ENCODE measurements at regions not wholly inside any gene's neighbourhood (a gene's known extent, or its start where the extent isn't known, plus 50 kb on each side); places are given as distances from the start of the nearest gene placed in this dataset.

DNA sequence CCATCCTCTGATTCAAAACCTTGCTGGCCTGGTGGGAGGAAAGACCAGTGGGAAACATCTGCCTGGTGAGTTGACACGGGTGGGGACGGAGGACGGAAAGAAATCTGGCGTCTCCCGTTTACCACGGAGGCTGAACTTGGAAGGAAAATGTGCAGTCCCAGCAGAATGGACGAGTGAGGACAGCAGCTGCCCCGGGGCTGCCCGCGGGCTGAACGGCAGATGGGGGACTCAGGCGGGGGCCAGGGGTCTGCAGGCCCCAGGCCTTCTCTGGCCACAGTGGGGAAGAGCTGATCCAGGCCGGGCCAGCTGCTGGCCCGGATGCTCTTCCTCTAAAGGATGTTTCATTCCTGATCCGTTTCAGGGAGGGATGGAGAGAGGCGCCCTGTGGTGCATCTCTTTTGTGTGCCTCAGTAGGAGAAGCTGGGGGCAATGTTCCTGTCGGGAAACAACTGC, 147.5 kb upstream of the CHST15 start:
- DNase-seq = no peak

DNA sequence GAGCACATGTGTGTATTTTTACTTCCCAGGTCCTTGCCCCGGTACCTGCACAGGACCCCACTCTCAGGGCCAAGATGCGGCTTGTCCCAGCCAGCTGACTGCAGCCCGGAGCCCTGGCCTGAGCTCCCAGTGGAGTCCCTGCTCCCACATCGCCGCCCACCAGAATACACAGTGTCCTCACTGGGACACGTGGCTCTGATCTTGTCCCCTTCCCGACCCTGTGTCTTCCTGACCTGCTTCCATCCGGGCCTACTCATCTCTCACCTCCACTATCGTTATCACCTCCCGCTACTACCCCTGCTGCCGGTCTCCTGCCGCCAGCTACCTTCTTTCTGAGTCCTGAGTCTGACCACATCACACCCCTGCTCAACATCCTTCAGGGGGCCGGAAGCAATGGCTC, 146.3 kb upstream of the CHST15 start:
- no peak for DNase-seq

DNA sequence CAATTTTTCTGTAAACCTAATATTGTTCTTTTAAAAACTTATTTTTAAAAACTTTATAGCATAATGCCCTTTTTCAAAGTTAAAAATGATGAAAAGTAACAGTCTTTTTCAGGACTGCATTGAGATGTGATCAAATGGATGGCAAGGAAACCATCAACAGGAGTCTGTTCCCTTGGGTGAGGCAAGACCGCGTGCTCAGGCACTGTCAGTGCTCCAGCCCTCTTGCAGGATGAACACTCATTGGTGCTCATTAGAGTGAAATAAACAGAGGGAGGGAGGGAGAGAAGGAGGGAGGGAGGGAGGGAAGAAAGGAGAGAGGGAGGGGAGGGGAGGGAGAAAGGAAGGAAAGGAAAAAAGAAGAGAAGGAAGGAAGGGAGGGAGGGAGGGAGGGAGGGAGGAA, 145.7 kb upstream of the CHST15 start:
- no peak for DNase-seq

DNA sequence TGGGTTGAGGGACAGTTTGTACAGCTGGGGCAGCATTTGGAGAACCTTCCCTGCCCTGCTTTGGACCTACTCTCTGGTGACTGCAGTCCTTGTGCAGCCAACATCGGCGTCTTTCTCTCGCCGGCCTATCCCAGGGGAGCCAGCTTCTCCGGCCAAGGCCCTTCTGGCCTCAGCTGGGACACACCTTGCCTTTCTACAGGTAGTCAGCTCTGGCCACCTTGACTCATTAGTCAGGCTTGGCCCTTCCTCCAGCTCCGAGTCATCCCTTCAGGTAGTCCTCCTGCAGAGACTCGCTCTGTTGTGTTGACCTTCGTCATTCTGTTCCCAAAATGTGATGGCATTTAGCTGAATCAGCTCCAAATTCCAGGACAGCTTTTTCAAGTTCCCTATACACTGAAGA, 145.0 kb upstream of the CHST15 start:
- DNase-seq = no peak

DNA sequence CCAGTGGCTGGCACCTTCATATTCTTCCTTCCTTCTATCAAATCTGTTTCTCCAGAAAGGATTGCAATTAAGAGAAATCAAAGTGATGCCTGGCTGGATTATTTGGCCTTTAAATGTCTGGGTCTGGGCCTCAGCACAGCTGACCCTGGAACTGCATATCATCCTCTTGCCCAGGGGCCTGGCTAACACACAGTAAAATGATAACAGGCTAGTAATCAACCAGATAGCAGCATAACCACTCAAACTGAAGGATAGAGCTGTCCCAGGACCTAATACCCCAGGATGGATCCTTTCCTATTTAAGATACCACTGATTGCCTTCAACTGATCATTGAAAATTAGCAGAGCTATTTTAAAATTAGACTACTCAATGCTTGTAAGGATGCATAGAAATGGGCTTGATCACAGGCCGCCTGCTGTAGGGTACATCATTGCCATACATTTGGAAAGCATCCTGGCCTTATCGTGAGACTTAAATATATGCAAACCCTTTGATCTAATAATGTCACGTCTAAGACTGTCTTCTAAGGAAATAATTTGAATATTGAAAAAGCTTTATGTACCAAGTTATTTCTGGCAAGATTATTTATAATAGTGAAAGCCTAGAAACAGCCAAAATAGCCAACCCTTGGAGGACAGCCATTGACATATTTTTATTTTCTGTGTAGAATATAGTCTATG, 144.0 kb upstream of the CHST15 start:
- DNase-seq = no peak

DNA sequence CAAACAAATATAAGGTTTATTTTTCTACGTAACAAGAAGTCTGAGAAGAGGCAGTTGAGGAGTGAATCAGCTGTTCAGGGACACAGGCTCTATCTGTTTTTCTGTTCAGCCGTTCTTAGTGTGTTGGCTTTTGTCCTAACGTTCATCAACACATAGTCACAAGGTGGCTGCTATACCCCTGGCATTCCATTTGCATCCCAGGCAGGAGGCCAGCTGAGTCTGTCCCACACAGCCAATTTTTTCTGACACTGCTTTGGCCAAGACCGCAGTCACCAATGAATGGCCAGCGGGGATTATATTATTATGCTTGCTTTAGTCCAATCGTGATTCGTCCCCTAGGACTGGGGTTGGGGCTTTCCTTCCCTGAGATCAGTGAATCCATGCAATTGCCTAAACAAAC, 143.4 kb upstream of the CHST15 start:
- no peak for DNase-seq

DNA sequence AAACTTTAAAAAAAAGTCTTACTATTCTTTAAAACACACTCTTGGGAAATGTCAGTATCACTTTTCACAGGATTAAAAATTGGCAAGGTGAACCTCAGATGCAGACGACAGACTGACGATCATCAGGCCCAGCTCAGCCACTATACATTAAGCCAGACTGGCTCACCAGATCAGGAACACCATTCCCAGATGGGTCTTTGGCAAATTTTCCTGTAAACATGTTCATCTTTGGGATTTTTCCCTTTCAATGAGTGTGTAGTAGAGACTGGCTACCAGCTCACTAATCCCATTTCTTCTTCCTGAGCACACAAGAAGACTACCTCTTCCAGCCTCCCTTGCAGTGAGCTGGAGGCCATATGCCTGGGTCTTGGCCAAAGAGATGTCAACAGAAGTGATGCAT, 142.7 kb upstream of the CHST15 start:
- no peak for DNase-seq

DNA sequence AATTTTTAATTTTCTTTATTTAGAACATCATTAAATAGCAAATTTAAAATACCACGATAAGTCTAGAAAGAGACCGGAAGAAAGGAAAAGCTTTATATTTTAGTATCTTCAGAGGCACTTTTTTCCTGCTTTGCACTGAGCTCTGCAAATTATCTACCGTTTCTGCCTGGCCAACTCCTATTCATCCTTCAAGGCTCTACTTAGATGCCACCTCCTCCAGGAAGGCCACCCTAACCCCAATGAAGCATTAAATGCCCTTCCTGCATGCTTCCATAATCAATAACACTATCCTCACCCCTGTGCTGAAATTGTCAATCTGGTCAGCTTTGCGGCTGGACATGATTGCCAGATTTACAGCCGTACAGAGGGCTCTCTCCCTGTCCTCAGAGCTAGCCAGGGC, 141.8 kb upstream of the CHST15 start:
- no peak for DNase-seq

DNA sequence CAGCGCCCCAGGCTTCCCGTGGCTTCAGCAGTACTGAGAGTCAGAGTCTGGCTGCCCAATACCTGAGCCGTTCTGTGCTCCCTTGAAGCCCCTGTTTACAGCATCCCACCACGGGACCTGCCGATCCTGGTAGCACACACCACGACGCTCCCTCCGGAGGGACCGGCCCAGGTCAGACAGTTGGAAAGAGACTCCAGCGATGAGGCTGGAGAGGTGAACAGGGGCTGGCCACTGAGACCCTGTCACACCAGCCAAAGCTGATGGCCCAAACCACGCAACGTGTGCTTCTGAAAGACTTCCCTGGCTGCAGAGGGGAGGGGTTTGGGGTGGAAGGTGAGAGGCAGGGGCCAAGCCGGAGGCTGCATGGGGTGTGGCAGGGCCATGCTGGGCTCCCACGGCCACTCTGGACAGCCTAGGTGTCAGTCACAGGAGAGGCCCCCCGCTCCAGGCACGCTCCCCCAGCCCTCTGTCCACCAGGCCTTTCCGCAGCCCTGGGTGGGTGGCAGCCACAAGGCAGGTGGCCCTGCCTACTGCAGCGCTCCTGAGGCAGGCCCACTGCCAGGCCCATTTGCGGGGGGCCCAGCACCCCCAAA, 140.2 kb upstream of the CHST15 start:
- DNase-seq = no peak

DNA sequence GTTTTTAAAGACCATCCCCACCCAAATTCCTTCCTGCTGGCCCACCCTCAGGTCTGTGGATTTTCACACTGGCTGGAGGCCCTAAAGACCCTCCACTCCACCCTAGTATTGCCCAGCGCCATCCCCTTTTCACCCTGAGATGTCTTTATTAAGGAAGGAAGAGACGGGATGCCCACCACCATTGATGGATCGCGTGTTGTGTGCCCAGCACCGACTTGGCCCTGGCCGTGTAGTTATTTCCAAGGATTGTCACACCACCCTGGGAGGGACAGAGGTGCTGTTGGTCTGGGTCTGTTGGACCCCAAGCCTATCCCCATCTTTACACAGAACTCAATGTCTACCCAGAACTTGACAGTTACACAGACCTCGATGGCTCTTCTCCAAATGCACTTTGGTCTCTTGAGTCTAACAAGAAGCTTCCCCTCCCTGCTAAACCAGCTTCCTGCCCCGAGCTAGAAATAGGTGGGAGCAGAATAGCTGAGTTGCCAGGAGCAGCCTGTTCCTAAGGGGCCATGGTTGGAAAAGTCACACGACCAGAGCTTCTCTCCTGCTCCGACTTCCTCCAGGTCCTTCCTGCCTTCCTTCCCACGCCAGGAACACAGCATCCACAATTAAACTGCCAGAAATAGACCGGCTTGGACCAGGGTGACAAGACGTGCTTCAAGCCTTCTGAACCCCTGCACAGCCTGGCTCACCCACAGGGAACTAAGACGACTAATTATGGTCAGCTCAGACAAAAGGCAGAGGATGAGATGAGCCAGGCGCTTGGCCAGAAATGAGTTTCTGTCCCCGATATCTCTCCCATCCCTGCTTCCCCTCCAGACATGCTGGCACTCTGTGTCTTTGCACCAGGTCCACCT, 139.5 kb upstream of the CHST15 start:
- DNase-seq = no peak

DNA sequence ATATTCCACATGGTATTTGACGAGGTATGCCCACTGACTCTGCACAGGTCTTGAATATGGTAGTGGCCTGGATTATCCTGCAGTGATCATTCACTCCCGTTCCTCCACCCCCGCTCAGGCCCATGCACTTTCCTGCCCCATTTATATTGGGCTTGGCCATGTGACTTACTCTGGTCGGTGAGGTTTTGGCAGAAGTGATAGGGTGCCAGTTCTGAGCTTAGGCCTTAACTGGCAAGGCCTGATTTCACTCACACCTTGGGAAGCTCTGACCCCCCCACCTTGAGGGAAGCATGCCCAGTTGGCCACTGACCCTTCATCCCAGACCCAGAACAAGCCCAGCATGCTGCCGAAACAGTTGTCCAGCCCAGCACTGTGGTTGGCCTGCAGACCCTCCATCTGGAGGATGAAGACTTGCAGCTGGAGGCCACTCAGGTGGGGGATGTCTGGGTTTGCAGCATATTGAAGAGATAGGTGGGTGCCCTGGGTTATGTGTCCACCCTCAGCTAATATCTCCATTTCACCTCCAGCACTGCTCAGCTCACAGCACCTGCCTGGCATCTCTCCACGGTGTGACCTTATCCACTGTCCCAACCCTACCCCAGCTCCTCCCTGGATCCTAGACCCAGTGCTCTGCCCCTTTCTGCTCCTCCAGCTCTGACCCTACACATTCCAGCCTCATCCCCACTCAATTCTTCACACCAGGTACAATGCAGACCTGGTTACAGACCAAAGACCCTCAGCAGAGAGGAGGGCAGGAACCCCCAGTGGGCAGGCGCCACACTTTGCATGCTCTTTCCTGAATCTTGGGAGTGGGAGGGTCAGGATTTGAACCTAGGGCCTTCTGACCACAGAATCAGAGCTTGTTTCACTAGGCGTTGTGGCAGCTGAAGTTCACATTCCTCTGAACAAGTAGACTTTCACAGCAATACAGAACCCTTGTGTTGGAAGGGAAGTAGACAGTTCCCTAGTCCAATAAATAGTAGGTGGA, 138.1 kb upstream of the CHST15 start:
- DNase-seq = peak; percentile 42

DNA sequence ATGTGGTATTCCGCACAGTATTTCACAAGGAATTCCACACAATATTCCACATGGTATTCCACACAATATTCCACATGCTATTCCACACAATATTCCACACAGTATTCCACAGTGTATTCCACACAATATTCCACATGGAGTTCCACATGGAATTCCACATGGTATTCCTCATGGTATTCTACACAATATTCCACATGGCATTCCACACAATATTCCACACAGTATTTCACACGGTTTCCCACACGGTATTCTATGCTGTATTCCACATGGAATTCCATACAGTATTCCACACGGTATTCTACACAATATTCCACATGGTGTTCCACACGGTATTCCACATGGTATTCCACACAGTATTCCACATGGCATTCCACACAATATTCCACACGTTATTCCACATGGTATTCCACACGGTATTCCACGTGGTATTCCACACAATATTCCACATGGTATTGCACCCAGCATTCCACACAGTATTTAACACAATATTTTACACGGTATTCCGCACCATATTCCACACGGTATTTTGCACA, 137.3 kb upstream of the CHST15 start:
- DNase-seq = no peak

DNA sequence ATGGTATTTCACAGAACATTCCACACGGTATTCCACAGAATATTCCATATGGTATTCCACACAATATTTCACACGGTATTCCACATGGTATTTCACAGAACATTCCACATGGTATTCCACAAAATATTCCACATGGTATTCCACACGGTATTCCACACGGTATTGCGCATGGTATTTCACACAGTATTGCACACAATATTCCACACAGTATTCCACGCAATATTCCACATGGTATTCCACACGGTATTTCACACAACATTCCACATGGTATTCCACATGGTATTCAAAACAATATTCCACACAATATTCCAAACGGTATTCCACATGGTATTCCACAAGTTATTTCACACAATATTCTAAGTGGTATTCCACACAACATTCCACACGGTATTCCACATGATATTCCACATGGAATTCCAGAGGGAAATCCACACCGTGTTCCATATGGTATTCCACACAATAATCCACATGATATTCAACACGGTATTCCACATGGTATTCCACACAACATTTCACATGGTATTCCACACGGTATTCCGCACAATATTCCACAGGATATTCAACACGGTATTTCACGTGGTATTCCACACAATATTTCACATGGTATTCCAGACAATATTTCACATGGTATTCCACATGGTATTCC, 136.7 kb upstream of the CHST15 start:
- DNase-seq = no peak

DNA sequence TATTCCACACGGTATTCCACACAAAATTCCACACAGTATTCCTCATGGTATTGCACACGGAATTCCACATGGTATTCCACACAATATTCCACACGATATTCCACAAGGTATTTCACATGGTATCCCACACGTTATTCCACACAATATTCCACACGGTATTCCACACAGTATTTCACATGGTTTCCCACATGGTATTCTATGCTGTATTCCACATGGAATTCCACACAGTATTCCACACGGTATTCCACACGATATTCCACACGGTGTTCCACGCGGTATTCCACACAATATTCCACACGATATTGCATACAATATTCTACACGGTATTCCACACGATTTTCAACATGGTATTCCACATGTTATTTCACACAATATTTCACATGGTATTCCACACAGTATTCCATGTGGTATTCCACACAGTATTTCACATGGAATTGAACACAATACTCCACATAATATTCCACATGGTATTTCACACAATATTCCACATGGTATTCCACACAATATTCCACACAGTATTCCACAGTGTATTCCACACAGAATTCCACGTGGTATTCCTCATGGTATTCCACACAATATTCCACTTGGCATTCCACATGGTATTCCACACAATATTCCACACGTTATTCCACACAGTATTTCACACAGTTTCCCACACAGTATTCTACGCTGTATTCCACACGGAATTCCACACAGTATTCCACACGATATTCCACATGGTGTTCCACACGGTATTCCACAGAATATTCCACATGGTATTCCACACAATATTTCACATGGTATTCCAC, 136.0 kb upstream of the CHST15 start:
- no peak for DNase-seq

DNA sequence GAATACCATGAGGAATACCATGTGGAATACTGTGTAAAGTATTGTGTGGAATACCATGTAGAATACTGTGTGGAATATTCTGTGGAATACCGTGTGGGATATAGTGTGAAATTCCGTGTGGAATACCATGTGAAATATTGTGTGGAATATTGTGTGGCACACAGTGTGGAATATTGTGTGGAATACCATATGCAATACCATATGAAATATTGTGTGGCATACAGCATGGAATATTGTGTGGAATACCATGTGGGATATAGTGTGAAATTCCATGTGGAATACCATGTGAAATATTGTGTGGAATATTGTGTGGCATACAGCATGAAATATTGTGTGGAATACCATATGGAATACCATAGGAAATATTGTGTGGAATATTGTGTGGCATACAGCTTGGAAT, 135.1 kb upstream of the CHST15 start:
- no peak for DNase-seq

DNA sequence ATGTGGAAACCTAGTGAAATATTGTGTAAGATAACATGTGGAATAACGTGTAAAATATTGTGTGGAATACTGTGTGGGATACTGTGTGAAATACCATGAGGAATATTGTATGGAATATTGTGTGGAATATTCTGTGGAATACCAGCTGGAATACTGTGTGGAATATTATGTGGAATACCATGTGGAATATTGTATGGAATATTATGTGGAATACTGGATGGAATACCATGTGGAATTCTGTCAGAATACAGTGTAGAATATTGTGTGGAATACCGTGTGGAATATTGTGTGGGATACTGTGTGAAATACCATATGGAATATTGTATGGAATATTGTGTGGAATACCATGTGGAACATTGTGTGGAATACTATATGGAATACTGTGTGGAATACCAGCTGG, 134.6 kb upstream of the CHST15 start:
- DNase-seq = no peak

DNA sequence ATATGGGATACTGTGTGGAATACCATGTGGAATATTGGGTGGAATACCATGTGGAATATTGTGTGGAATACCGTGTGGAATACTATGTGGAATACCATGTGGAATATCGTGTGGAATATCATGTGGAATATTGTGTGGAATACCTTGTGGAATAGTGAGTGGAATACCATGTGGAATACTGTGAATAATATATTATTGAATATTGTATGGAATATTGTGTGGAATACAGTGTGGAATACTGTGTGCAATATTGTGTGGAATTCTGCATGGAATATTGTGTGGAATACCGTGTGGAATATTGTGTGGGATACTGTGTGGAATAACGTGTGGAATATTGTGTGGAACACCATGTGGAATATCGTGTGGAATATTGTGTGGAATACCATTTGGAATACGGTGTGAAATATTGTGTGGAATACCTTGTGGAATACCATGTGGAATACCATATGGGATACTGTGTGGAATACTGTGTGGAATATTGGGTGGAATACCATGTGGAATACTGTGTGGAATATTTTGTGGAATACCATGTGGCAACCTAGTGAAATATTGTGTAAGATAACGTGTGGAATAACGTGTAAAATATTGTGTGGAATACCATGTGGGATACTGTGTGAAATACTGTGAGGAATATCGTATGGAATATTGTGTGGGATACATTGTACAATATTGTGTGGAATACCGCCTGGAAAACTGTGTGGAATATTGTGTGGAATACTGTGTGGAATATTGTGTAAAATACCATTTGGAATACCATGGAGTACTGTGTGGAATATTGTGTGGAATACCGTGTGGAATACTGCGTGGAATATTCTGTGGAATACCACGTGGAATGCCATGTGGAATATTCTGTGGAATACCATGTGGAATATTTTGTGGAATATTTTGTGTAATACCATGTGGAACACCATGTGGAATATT, 133.9 kb upstream of the CHST15 start:
- no peak for DNase-seq

DNA sequence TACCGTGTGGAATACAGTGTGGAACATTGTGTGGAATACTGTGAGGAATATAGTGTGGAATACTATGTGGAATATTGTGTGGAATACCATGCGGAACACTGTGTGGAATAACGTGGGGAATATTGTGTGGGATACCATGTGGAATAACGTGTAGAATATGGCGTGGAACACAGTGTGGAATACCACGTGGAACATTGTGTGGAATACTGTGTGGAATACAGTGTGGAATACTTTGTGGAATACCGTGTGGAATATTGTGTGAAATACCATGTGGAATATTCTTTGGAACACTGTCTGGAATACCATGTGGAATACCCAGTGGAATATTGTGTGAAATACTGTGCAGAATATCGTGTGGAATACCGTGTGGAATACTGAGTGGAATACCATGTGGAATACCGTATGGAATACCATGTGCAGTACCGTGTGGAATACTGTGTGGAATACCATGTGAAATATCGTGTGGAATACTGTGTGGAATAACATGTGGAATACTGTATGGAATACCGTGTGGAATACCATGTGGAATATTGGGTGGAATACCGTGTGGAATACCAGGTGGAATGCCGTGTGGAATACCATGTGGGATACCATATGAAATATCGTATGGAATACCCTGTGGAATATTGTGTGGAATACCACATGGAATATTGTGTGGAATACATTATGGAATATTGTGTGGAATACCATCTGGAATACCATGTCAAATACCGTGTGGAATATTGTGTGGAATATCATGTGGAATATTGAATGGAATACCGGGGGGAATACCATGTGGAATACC, 133.1 kb upstream of the CHST15 start:
- DNase-seq = no peak

Data from activated CD4-positive, alpha-beta T cell treated with anti-CD3 and anti-CD28 coated beads, Interleukin-2, Interleukin-6, amounts not matched to agents 100 ng/mL and 50 ng/mL, durations not matched to agents 16 hours and 8 hours (primary cell).